Stimulated activated CD4-positive, alpha-beta T cell treated with anti-CD3 and anti-CD28 coated beads, Interleukin-4, amount 100 ng/mL, for 4 hours (primary cell): ENCODE measurements at regions not wholly inside any gene's neighbourhood (a gene's known extent, or its start where the extent isn't known, plus 50 kb on each side); places are given as distances from the start of the nearest gene placed in this dataset.

ENCODE experiments used
- DNase-seq, 2 experiments: peaks; one replicate each; pipeline ENCODE4 v3.0.0-alpha.2; 2020

- DNase-seq = no peak
Measured at GRCh38 chr2:226153553-226153952, 646.1 kb downstream of the IRS1 start.

GRCh38 chr2:226151157-226151556 is 648.5 kb downstream of the IRS1 start:
- no peak for DNase-seq

- no peak for DNase-seq
Measured at GRCh38 chr2:226143091-226143490, 656.5 kb downstream of the IRS1 start.

GRCh38 chr2:226142463-226142862 is 657.2 kb downstream of the IRS1 start:
- no peak for DNase-seq

- DNase-seq = no peak
Measured at GRCh38 chr2:226140594-226140993, 659.0 kb downstream of the IRS1 start.

GRCh38 chr2:226139759-226140158 is 659.9 kb downstream of the IRS1 start:
- no peak for DNase-seq

GRCh38 chr2:226137201-226137811 is 662.3 kb downstream of the IRS1 start:
- no peak for DNase-seq

- no peak for DNase-seq
Measured at GRCh38 chr2:226136739-226137138, 662.9 kb downstream of the IRS1 start.

- DNase-seq = no peak
Measured at GRCh38 chr2:226135861-226136548, 663.6 kb downstream of the IRS1 start.

GRCh38 chr2:226132323-226133215 is 667.1 kb downstream of the IRS1 start:
- no peak for DNase-seq

- no peak for DNase-seq
Measured at GRCh38 chr2:226131299-226131784, 668.3 kb downstream of the IRS1 start.

GRCh38 chr2:226130192-226130591 is 669.4 kb downstream of the IRS1 start:
- DNase-seq = no peak

- DNase-seq = no peak
Measured at GRCh38 chr2:226127682-226128081, 671.9 kb downstream of the IRS1 start.

- no peak for DNase-seq
Measured at GRCh38 chr2:226126104-226126503, 673.5 kb downstream of the IRS1 start.

GRCh38 chr2:226125176-226125883 is 674.3 kb downstream of the IRS1 start:
- no peak for DNase-seq

- no peak for DNase-seq
Measured at GRCh38 chr2:226124548-226125011, 675.0 kb downstream of the IRS1 start.

GRCh38 chr2:226123300-226123699 is 676.3 kb downstream of the IRS1 start:
- DNase-seq = no peak

GRCh38 chr2:226122041-226122440 is 677.6 kb downstream of the IRS1 start:
- DNase-seq = no peak

GRCh38 chr2:226121046-226121738 is 678.4 kb downstream of the IRS1 start:
- no peak for DNase-seq

GRCh38 chr2:226118471-226119429 is 680.9 kb downstream of the IRS1 start:
- no peak for DNase-seq

- no peak for DNase-seq
Measured at GRCh38 chr2:226117510-226118065, 682.0 kb downstream of the IRS1 start.
